ENCODE measurements at regions not wholly inside any gene's neighbourhood (a gene's known extent, or its start where the extent isn't known, plus 50 kb on each side); places are given as distances from the start of the nearest gene placed in this dataset.

DNA sequence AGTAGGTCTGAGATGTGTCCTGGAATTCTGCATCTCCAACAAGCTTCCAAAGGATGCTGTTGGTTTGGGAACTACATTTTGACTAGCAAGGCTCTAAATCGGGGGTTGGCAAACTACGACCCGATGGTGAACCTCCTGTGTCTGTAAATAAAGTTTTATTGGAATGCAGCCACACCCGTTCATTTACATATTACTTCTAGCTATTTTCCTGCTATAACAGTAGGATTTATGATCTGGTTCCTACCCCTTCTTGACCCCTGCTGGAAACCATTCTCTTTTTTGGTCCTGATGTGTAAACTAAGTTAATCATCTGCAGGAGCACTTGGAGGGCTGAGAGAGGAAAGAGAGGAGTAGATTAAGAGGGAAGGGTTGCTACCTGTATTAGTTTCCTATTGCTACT, 454.5 kb downstream of the RASEF start:
- TF ChIP-seq TAF1 (IDR thresholded peaks at IDR 0.05; ENCODE audit: borderline replicate concordance, insufficient read depth, low read length) (no peak), POLR2AphosphoS5 (IDR thresholded peaks at IDR 0.05; ENCODE audit: low read depth, low read length) (no peak), FOXP2 (optimal IDR thresholded peaks at IDR 0.05; ENCODE audit: borderline replicate concordance, extremely low read depth, extremely low read length, insufficient read depth) (no peak), SIN3A (IDR thresholded peaks at IDR 0.05; ENCODE audit: borderline replicate concordance, insufficient read depth, low read length) (no peak)
- TF ChIP-seq, protein P1, sequence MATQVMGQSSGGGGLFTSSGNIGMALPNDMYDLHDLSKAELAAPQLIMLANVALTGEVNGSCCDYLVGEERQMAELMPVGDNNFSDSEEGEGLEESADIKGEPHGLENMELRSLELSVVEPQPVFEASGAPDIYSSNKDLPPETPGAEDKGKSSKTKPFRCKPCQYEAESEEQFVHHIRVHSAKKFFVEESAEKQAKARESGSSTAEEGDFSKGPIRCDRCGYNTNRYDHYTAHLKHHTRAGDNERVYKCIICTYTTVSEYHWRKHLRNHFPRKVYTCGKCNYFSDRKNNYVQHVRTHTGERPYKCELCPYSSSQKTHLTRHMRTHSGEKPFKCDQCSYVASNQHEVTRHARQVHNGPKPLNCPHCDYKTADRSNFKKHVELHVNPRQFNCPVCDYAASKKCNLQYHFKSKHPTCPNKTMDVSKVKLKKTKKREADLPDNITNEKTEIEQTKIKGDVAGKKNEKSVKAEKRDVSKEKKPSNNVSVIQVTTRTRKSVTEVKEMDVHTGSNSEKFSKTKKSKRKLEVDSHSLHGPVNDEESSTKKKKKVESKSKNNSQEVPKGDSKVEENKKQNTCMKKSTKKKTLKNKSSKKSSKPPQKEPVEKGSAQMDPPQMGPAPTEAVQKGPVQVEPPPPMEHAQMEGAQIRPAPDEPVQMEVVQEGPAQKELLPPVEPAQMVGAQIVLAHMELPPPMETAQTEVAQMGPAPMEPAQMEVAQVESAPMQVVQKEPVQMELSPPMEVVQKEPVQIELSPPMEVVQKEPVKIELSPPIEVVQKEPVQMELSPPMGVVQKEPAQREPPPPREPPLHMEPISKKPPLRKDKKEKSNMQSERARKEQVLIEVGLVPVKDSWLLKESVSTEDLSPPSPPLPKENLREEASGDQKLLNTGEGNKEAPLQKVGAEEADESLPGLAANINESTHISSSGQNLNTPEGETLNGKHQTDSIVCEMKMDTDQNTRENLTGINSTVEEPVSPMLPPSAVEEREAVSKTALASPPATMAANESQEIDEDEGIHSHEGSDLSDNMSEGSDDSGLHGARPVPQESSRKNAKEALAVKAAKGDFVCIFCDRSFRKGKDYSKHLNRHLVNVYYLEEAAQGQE (IDR thresholded peaks at IDR 0.05; ENCODE audit: insufficient read depth in 1 of 2, low read depth in 2 of 2, low read length in 2 of 2), result no peak

DNA sequence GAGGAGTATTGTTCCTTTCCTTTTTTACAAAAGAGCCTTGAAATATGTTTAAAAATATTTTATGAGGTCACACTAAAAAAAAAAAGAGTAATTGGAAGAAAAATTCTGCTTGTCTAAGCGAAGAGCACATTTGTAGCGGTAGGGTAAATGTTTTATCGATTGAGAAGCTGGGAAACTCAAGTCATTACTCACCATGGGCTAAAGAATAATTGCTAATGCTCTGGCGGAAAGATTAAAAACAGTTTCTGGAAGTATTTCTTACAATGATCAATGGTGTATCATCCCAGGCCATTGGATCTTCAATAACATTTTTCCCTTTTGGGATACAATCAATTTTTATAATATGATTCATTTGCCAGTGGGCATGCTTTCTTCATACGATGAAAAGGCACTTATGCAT, 450.0 kb downstream of the RASEF start:
- TF ChIP-seq FOXP2 (optimal IDR thresholded peaks at IDR 0.05; ENCODE audit: borderline replicate concordance, extremely low read depth, extremely low read length, insufficient read depth), result no peak
- TF ChIP-seq TAF1 (IDR thresholded peaks at IDR 0.05; ENCODE audit: borderline replicate concordance, insufficient read depth, low read length), result no peak
- TF ChIP-seq POLR2AphosphoS5 (IDR thresholded peaks at IDR 0.05; ENCODE audit: low read depth, low read length), result no peak
- TF ChIP-seq SIN3A (IDR thresholded peaks at IDR 0.05; ENCODE audit: borderline replicate concordance, insufficient read depth, low read length), result no peak
- TF ChIP-seq, protein P1 (IDR thresholded peaks at IDR 0.05; ENCODE audit: insufficient read depth in 1 of 2, low read depth in 2 of 2, low read length in 2 of 2), result no peak

DNA sequence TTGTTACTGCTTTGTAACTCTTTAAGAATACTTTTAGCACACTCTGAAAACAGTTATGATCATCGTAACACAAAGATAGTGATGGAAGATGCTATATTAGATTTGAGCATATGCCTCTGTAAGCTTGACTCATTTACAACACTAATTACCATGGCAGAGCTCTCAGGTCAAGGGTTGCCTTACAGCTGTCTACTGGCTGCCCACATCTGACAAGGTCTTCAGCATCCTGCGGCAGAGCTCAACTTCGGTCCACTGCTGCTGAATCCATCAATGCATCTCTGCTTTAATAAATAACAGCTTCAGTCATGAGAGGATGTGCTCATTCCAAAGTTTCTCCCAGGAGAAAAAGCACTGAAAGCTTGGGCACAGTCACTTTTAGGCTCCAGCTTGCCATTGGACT, 449.4 kb downstream of the RASEF start:
- TF ChIP-seq FOXP2 (optimal IDR thresholded peaks at IDR 0.05; ENCODE audit: borderline replicate concordance, extremely low read depth, extremely low read length, insufficient read depth), result no peak
- no peak for TF ChIP-seq TAF1 (IDR thresholded peaks at IDR 0.05; ENCODE audit: borderline replicate concordance, insufficient read depth, low read length)
- no peak for TF ChIP-seq SIN3A (IDR thresholded peaks at IDR 0.05; ENCODE audit: borderline replicate concordance, insufficient read depth, low read length)
- no peak for TF ChIP-seq POLR2AphosphoS5 (IDR thresholded peaks at IDR 0.05; ENCODE audit: low read depth, low read length)
- TF ChIP-seq, protein P1 (IDR thresholded peaks at IDR 0.05; ENCODE audit: insufficient read depth in 1 of 2, low read depth in 2 of 2, low read length in 2 of 2), result no peak

DNA sequence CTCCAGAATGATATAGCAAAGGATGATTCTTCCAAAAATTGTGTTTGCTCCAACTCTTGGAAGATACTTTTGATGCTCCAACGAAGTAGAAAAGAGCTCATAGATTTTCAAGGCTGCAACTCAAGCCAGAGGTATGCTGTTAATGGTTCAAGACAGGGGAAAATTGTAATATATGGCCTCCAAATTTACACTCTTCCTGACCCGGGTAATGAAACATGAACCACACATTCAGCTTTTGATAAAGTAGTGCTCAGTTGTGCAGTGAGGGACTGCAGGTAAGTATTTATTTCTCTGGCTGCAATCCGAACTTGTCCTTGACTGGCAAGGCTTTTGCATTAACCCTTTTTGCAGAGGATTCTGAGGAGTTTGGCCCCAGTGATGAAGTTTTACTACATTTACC, 446.4 kb downstream of the RASEF start:
- TF ChIP-seq SIN3A (IDR thresholded peaks at IDR 0.05; ENCODE audit: borderline replicate concordance, insufficient read depth, low read length), result no peak
- no peak for TF ChIP-seq TAF1 (IDR thresholded peaks at IDR 0.05; ENCODE audit: borderline replicate concordance, insufficient read depth, low read length)
- TF ChIP-seq, protein P1 (IDR thresholded peaks at IDR 0.05; ENCODE audit: insufficient read depth in 1 of 2, low read depth in 2 of 2, low read length in 2 of 2), result no peak
- no peak for TF ChIP-seq FOXP2 (optimal IDR thresholded peaks at IDR 0.05; ENCODE audit: borderline replicate concordance, extremely low read depth, extremely low read length, insufficient read depth)
- TF ChIP-seq POLR2AphosphoS5 (IDR thresholded peaks at IDR 0.05; ENCODE audit: low read depth, low read length), result no peak

GRCh38 chr9:82621447-82621846, 441.5 kb downstream of the RASEF start:
- TF ChIP-seq SIN3A (IDR thresholded peaks at IDR 0.05; ENCODE audit: borderline replicate concordance, insufficient read depth, low read length) (no peak), TAF1 (IDR thresholded peaks at IDR 0.05; ENCODE audit: borderline replicate concordance, insufficient read depth, low read length) (no peak), FOXP2 (optimal IDR thresholded peaks at IDR 0.05; ENCODE audit: borderline replicate concordance, extremely low read depth, extremely low read length, insufficient read depth) (no peak)

All from PFSK-1 (cell line).